ENCODE measurements at regions not wholly inside any gene's neighbourhood (a gene's known extent, or its start where the extent isn't known, plus 50 kb on each side); places are given as distances from the start of the nearest gene placed in this dataset.

GRCh38 chr5:109531262-109531661 is 121.5 kb upstream of the PJA2 start:
- DNase-seq (ENCODE audit: low read depth, low spot score): no peak
- FAIRE-seq: no peak
- Histone ChIP-seq H3K4me3 (replicated peaks in 1 of 3; ENCODE audit: insufficient read depth in 1 of 3, low read depth in 1 of 3, low read length in 3 of 3) (no peak overlapping the region), H3K9me3 (replicated peaks; ENCODE audit: control insufficient read depth, insufficient read depth, low read length) (no peaks in the 10 kb centered on the region), H3K4me1 (ENCODE audit: control insufficient read depth, extremely low read depth, insufficient read depth, low read length) (no peaks in the 10 kb centered on the region), H3K36me3 (ENCODE audit: control insufficient read depth in 2 of 2, extremely low read depth in 1 of 2, insufficient read depth in 2 of 2, low read length in 2 of 2) (no peaks in the 10 kb centered on the region), H3K4me2 (ENCODE audit: insufficient read depth, low read length) (no peak overlapping the region), H3K9ac (replicated peaks; ENCODE audit: extremely low read depth, insufficient read depth, low read length) (no peak overlapping the region), H3K79me2 (ENCODE audit: control insufficient read depth, insufficient read depth, low read length) (no peaks in the 10 kb centered on the region), H4K20me1 (replicated peaks; ENCODE audit: control insufficient read depth, extremely low read depth, insufficient read depth, low read length) (no peaks in the 10 kb centered on the region), H2AFZ (ENCODE audit: low read depth, low read length) (no peak overlapping the region), H3K27me3 (ENCODE audit: control insufficient read depth in 2 of 2, insufficient read depth in 2 of 2, low read length in 2 of 2) (no peaks in the 10 kb centered on the region), H3K9me1 (replicated peaks; ENCODE audit: control insufficient read depth, extremely low read depth, insufficient read depth, low read length) (no peaks in the 10 kb centered on the region), H3K27ac (ENCODE audit: insufficient read depth, low read depth, low read length) (no peak overlapping the region)
- dilution Hi-C loops (cut with MboI; ENCODE audit: extremely low pct_ligation_motif_present, low sequenced_read_pairs) (no loop called here), intact Hi-C loops (cut with micrococcal nuclease) (no loop called here)
- ChIA-PET CTCF (no interaction called here), POLR2A (no interaction called here)
- no TSS peak for BruUV-seq (replicated peaks)
- TF ChIP-seq CTCF (IDR thresholded peaks at IDR 0.05; ENCODE audit: extremely low read depth in 1 of 2, insufficient read depth in 1 of 2, low read depth in 1 of 2, low read length in 2 of 2) (no peak), POLR2AphosphoS5 (IDR thresholded peaks at IDR 0.05; ENCODE audit: insufficient read depth, low read depth, low read length) (no peak), MAX (IDR thresholded peaks at IDR 0.05; ENCODE audit: insufficient read depth, insufficient read length) (no peak), MYC (IDR thresholded peaks at IDR 0.05; ENCODE audit: low read depth, low read length) (no peak), POLR2A (IDR thresholded peaks at IDR 0.05; ENCODE audit: low read depth, low read length) (no peak), JUN (IDR thresholded peaks at IDR 0.05; ENCODE audit: borderline replicate concordance, insufficient read depth, insufficient read length, low read depth) (no peak), GATA2 (IDR thresholded peaks at IDR 0.05; ENCODE audit: insufficient read depth, insufficient read length, low read depth, low read length) (no peak), EZH2 (IDR thresholded peaks at IDR 0.05; ENCODE audit: borderline replicate concordance, low read depth, low read length, severe bottlenecking) (no peak), FOS (IDR thresholded peaks at IDR 0.05; ENCODE audit: borderline replicate concordance, insufficient read depth, low read length) (no peak)
